Suprapubic skin (tissue), 4 donors: ENCODE measurements at regions not wholly inside any gene's neighbourhood (a gene's known extent, or its start where the extent isn't known, plus 50 kb on each side); places are given as distances from the start of the nearest gene placed in this dataset.

Experiments used
- CTCF ChIP-seq, 2 donors: fragments of 200-600 bp in 1 of 2; fragments of 450-650 bp in 1 of 2; sonication (generic) in 1 of 2; IDR thresholded peaks; one replicate each; pipeline ENCODE4 v1.5.1; 2016 to 2019; ENCODE audit warnings: antibody characterized with exemption in 2 of 2, mild to moderate bottlenecking in 1 of 2, moderate library complexity in 1 of 2
- POLR2A ChIP-seq, 2 donors: fragments of 450-650 bp; IDR thresholded peaks; one replicate each; pipeline ENCODE4 v1.6.1; 2017; ENCODE audit warnings: antibody characterized with exemption in 2 of 2, mild to moderate bottlenecking in 2 of 2, moderate library complexity in 2 of 2
- POLR2AphosphoS5 ChIP-seq, 3 donors: sonication (generic); formaldehyde crosslinking; IDR thresholded peaks; one replicate each; pipeline ENCODE4 v1.6.1; 2017; ENCODE audit warnings: antibody characterized with exemption in 3 of 3

- TF ChIP-seq CTCF (IDR thresholded peaks at IDR 0.05) (no peak), POLR2AphosphoS5 (IDR thresholded peaks at IDR 0.05) (no peak), POLR2A (IDR thresholded peaks at IDR 0.05) (no peak)
Observed at GRCh38 chr14:104442107-104442551, 137.4 kb upstream of the C14orf180 start.
